C4-2B (cell line): ENCODE measurements at regions not wholly inside any gene's neighbourhood (a gene's known extent, or its start where the extent isn't known, plus 50 kb on each side); places are given as distances from the start of the nearest gene placed in this dataset.

Experiments
- H3K27ac ChIP-seq: fragments of 450-650 bp; 2 replicates; pipeline ENCODE4 v1.5.1; 2017
- ZFX ChIP-seq: fragments of 450-650 bp; IDR thresholded peaks from 2 replicates; pipeline ENCODE4 v1.6.1; 2017
- TF ChIP-seq, protein P1 (sequence below): fragments of 450-650 bp; conservative IDR thresholded peaks from 2 replicates; pipeline ENCODE4 v1.5.1; 2017; ENCODE audit warnings: mild to moderate bottlenecking

DNA sequence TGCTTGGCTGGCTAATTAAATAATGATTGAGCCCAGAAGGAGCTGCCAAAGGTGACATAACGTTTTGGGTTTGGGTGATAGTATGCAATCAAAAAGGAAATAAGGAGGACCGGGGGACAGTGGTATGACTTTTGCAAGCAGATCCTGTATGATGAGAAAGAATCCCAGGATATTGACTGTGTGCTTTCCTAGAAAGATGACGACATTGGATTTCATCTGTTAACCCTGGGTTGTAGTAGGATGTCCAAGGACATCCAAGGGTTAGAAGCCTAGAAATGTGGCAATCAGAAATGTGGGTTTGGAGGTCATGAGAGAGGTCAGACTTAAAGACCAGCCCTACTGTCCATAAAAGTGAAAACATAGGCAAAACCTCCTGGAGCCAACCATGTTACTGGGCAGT, 50.3 kb upstream of the HMHB1 start:
- no peak overlapping the region for H3K27ac ChIP-seq
- no peak for TF ChIP-seq ZFX
- TF ChIP-seq, protein P1, sequence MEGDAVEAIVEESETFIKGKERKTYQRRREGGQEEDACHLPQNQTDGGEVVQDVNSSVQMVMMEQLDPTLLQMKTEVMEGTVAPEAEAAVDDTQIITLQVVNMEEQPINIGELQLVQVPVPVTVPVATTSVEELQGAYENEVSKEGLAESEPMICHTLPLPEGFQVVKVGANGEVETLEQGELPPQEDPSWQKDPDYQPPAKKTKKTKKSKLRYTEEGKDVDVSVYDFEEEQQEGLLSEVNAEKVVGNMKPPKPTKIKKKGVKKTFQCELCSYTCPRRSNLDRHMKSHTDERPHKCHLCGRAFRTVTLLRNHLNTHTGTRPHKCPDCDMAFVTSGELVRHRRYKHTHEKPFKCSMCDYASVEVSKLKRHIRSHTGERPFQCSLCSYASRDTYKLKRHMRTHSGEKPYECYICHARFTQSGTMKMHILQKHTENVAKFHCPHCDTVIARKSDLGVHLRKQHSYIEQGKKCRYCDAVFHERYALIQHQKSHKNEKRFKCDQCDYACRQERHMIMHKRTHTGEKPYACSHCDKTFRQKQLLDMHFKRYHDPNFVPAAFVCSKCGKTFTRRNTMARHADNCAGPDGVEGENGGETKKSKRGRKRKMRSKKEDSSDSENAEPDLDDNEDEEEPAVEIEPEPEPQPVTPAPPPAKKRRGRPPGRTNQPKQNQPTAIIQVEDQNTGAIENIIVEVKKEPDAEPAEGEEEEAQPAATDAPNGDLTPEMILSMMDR, result no peak

DNA sequence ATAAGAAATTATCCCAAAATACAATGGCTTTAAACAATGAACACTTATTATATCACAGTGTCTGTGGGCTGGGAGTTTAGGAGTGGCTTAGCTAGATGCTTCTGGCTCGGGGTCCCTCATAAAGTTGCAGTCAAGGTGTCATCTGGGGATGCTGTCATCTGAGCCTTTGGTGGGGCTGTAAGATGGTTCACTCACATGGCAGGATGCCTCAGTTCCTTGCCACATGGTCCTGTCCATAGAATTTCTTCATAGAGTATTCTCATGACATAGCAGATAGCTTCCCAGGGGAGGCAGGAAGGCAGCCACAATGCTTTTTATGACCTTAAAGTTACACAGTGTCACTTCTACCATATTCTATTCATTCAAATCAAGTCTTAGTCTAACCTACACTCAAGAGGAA, 51.2 kb upstream of the HMHB1 start:
- TF ChIP-seq, protein P1, result no peak
- TF ChIP-seq ZFX, result no peak
- H3K27ac ChIP-seq, result no peak overlapping the region

DNA sequence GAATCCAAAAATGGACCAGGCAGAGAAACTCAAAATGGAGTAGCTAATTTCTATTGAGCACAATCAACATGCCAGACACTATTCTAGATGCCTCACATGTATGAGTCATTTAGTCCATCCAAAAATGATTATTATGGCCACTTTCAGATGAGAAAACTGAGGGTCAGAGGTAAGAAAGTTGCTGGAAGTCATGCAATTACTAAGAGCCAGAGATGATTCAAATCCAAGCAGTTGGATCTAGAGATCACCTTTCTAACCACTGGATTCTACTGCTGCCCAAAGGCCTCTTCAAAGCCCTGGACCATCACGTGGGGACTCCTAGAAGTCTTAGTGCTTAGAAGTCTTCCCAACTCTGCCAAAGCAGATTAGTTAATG, 51.8 kb upstream of the HMHB1 start:
- TF ChIP-seq, protein P1, result no peak
- TF ChIP-seq ZFX, result no peak
- H3K27ac ChIP-seq, result no peak overlapping the region

DNA sequence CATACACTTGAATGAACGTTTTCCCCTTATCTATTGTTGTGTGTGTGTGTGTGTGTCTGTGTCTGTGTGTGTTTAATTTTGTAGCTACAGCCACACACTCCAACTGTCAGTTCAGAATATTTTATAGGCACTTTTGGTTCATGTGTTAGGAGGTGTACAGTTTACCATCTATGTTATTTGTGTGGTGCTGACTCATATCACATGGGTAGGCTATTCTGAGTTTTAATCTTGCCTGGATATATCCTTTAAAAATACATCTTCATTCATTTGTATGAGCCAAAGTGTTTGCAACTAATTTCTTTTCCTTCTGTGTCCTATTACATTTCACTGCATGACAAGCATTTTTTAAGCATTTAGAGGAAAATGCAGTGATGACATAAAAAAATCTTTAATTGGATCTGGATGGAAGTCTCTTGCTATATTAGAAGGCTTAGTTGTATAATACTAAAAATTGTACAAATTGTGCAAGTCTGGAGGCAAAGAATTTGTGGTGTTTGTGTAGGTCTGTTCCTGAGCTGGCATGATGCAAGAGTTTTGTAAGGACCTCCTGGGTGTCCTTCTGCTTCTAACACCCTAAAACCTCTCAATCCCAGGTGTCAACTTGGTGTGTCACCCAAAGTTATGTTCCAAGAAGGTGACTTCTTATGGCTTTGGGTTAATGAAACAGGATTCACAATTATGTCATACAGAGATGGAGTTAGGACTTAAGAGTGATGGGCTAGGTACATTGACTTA, 52.4 kb upstream of the HMHB1 start:
- TF ChIP-seq, protein P1, result no peak
- TF ChIP-seq ZFX, result no peak
- no peak overlapping the region for H3K27ac ChIP-seq

DNA sequence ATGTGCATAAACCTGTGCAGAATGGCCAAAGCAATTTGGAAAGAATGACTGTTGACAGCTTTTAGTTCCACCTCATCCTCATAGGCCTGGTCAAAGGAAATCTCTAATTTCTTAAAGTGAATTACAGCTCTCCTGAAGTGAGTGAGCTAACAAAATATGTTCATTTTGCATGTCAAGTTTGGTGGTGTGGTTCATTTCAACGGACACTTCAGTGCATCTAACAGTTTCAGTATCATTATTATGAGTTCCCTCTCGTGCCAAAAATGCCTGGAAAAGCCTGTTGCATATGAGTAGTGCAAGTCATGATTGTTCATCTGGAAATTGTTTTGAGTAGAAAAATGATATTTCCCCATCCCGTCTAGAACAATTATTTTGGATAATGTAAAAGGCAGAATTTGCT, 53.2 kb upstream of the HMHB1 start:
- H3K27ac ChIP-seq, result no peak overlapping the region
- TF ChIP-seq, protein P1, result no peak
- no peak for TF ChIP-seq ZFX

DNA sequence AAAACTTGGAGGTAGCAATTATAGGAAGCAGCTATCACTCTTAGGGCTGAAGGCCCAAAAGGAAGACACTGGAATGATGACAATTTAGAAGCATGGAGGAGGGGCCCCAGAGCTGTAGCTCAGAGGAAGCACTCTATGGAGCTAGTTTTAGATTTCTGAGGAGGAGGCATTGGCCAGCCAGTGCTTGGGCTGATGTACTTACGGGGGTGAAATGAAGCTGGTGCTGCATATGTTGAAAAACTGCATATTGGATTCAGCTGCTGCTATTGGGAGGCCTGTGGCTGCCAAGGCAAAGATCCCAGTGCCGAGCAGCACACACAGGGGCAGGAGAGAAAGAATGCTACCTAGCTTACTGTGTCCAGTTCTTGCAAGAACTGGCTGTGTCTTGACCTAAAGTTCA, 53.9 kb upstream of the HMHB1 start:
- H3K27ac ChIP-seq, result no peak overlapping the region
- TF ChIP-seq, protein P1, result no peak
- no peak for TF ChIP-seq ZFX

DNA sequence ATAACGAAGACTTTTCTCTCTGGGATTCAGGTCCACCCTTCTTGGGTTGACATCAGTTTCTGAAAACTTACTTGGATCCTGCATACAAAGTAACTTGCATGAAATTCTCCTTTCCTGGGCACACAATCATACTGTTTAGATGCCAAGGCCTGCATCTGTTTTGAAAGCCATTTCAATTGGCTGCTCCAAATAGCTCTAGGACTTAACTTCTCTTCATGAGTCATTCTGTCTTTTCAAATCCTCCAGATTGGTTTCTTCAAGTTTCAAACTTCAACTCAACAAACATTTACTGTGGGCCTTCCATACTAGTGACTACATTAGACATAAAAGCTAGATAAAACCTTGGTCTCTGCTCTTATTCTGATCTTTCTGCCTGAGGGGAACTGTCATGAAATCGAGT, 54.8 kb upstream of the HMHB1 start:
- no peak overlapping the region for H3K27ac ChIP-seq
- TF ChIP-seq, protein P1, result no peak
- TF ChIP-seq ZFX, result no peak
